Astrocyte (in vitro differentiated cells and primary cell): ENCODE measurements at regions not wholly inside any gene's neighbourhood (a gene's known extent, or its start where the extent isn't known, plus 50 kb on each side); places are given as distances from the start of the nearest gene placed in this dataset.

Experiments used
- DNase-seq: peaks from one replicate; pipeline ENCODE4 v3.0.0-alpha.2; 2010; ENCODE audit warnings: low read depth
- FAIRE-seq: peaks from 2 replicates; lab custom pipeline; 2011; peaks lifted over from hg19 to GRCh38; lab: Jason Lieb, UNC
- H2AFZ ChIP-seq: 2 replicates; pipeline ENCODE4 v1.6.0; 2012; ENCODE audit warnings: low read depth, low read length, inconsistent platforms
- H3K27ac ChIP-seq: 2 replicates; pipeline ENCODE4 v1.5.1; 2011; ENCODE audit warnings: low read depth, low read length, inconsistent platforms
- H3K27me3 ChIP-seq: 2 replicates; pipeline ENCODE4 v1.6.0; 2011; ENCODE audit warnings: low read length, inconsistent platforms; ENCODE audit not compliant: insufficient read depth
- H3K36me3 ChIP-seq: 2 replicates; pipeline ENCODE4 v1.5.1; 2011; ENCODE audit warnings: low read length, inconsistent platforms; ENCODE audit not compliant: insufficient read depth
- H3K4me1 ChIP-seq: 2 replicates; pipeline ENCODE4 v1.5.1; 2011; ENCODE audit warnings: low read length, inconsistent platforms; ENCODE audit not compliant: insufficient read depth
- H3K4me2 ChIP-seq: 2 replicates; pipeline ENCODE4 v1.6.0; 2012; ENCODE audit warnings: low read length, inconsistent platforms
- H3K4me3 ChIP-seq: 2 replicates; pipeline ENCODE4 v1.5.1; 2011; ENCODE audit warnings: low read depth, mild to moderate bottlenecking, low read length, inconsistent platforms; ENCODE audit not compliant: insufficient read depth
- H3K79me2 ChIP-seq: 2 replicates; pipeline ENCODE4 v1.6.0; 2012; ENCODE audit warnings: mild to moderate bottlenecking, low read length, inconsistent platforms; ENCODE audit not compliant: insufficient read depth
- H3K9ac ChIP-seq: 2 replicates; pipeline ENCODE4 v1.6.0; 2012; ENCODE audit warnings: mild to moderate bottlenecking, low read length, inconsistent platforms
- H3K9me3 ChIP-seq: 2 replicates; pipeline ENCODE4 v1.5.1; 2012; ENCODE audit warnings: low read depth, mild to moderate bottlenecking, low read length, inconsistent platforms; ENCODE audit not compliant: insufficient read depth
- H4K20me1 ChIP-seq: 2 replicates; pipeline ENCODE4 v1.6.0; 2012; ENCODE audit warnings: low read length, inconsistent platforms; ENCODE audit not compliant: insufficient read depth
- H3K27ac Mint-ChIP-seq: one replicate; pipeline ENCODE4 v1.8.0; 2021; ENCODE audit warnings: mild to moderate bottlenecking, mixed read lengths; ENCODE audit not compliant: unreplicated experiment
- H3K27me3 Mint-ChIP-seq: one replicate; pipeline ENCODE4 v1.8.0; 2021; ENCODE audit warnings: low read depth, mixed read lengths; ENCODE audit not compliant: unreplicated experiment
- H3K36me3 Mint-ChIP-seq: one replicate; pipeline ENCODE4 v1.8.0; 2021; ENCODE audit warnings: low read depth, mixed read lengths; ENCODE audit not compliant: unreplicated experiment
- H3K4me1 Mint-ChIP-seq: one replicate; pipeline ENCODE4 v1.8.0; 2021; ENCODE audit warnings: low read depth, mixed read lengths; ENCODE audit not compliant: unreplicated experiment
- H3K4me3 Mint-ChIP-seq: one replicate; pipeline ENCODE4 v1.8.0; 2021; ENCODE audit warnings: mild to moderate bottlenecking, moderate library complexity, mixed read lengths; ENCODE audit not compliant: unreplicated experiment
- H3K9me3 Mint-ChIP-seq: one replicate; pipeline ENCODE4 v1.8.0; 2021; ENCODE audit warnings: mild to moderate bottlenecking, mixed read lengths; ENCODE audit not compliant: unreplicated experiment
- EZH2 ChIP-seq: IDR thresholded peaks from 2 replicates; pipeline ENCODE4 v1.6.1; 2012; ENCODE audit warnings: mild to moderate bottlenecking, low read length, inconsistent platforms; ENCODE audit not compliant: insufficient read depth
- TF ChIP-seq, protein P1 (sequence below): IDR thresholded peaks from 2 replicates; pipeline ENCODE4 v1.5.1; 2011; ENCODE audit warnings: low read depth, mild to moderate bottlenecking, inconsistent platforms, low read length, moderate library complexity; ENCODE audit not compliant: insufficient read depth

DNA sequence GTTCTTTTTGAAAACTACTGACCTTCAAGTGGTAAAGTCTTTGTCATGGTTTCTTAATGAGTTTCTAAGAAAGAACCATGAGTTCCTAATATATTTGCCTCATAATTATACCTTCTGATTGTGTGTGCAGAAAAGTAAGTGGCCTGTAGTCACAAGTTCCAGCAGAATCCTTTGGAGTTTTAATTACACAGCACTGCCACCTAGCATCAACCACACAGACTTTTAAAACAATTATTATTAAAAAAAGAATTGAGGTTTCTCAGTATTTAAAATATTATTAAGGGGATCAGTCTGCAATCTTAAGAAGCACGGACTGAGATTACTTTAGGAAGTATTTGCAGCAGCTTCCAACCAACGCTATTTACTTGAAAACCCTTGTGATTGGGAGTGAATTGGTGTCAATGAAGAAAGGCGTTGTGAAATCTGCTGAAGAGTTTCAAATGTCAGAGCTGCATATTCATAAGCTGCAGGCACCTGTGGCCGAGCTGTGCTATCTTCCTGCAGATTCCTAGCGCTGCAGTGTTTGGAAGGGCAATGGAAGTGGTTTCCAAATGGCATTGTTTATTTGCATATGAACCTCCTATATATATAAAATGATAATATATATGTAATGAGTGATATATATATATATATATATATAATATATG, 1074.2 kb upstream of the WWC1 start:
- H3K79me2 ChIP-seq: no peaks in the 10 kb centered on the region
- H3K27me3 ChIP-seq: no peaks in the 10 kb centered on the region
- H3K27ac Mint-ChIP-seq: no peak overlapping the region
- H2AFZ ChIP-seq: no peak overlapping the region
- FAIRE-seq (no peak), DNase-seq (no peak)
- no peaks in the 10 kb centered on the region for H3K4me1 Mint-ChIP-seq
- H3K9ac ChIP-seq: no peak overlapping the region
- no peaks in the 10 kb centered on the region for H3K36me3 Mint-ChIP-seq
- H3K9me3 ChIP-seq: no peaks in the 10 kb centered on the region
- H3K27ac ChIP-seq: no peak overlapping the region
- no peaks in the 10 kb centered on the region for H3K27me3 Mint-ChIP-seq
- no peaks in the 10 kb centered on the region for H3K4me1 ChIP-seq
- no peaks in the 10 kb centered on the region for H3K9me3 Mint-ChIP-seq
- no peaks in the 10 kb centered on the region for H4K20me1 ChIP-seq
- H3K36me3 ChIP-seq: no peaks in the 10 kb centered on the region
- H3K4me3 Mint-ChIP-seq: no peak overlapping the region
- TF ChIP-seq EZH2: no peak
- TF ChIP-seq, protein P1, sequence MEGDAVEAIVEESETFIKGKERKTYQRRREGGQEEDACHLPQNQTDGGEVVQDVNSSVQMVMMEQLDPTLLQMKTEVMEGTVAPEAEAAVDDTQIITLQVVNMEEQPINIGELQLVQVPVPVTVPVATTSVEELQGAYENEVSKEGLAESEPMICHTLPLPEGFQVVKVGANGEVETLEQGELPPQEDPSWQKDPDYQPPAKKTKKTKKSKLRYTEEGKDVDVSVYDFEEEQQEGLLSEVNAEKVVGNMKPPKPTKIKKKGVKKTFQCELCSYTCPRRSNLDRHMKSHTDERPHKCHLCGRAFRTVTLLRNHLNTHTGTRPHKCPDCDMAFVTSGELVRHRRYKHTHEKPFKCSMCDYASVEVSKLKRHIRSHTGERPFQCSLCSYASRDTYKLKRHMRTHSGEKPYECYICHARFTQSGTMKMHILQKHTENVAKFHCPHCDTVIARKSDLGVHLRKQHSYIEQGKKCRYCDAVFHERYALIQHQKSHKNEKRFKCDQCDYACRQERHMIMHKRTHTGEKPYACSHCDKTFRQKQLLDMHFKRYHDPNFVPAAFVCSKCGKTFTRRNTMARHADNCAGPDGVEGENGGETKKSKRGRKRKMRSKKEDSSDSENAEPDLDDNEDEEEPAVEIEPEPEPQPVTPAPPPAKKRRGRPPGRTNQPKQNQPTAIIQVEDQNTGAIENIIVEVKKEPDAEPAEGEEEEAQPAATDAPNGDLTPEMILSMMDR: no peak
- H3K4me2 ChIP-seq: no peak overlapping the region
- no peak overlapping the region for H3K4me3 ChIP-seq

DNA sequence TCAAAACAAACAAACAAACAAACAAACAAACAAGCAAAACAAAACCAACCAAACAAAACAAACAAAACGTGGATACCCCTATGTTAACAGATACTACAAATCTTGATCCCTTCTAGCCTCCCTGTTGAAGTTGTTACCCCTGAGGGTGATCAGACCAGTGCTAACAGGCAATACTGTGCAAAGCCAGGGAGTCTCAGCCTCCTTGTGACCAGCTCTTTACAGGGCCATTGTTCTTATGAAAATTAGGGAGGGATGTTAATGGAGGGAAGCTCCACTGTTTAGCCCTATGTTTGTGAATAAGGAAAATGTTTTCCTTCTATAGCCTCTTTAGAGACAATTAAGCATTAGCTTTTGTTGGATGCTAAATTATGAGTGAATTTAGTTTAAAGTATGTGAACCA, 1072.1 kb upstream of the WWC1 start:
- H3K9ac ChIP-seq: no peak overlapping the region
- no peak for TF ChIP-seq EZH2
- TF ChIP-seq, protein P1: no peak
- Mint-ChIP-seq H3K9me3 (no peaks in the 10 kb centered on the region), H3K27me3 (no peaks in the 10 kb centered on the region), H3K27ac (no peak overlapping the region), H3K4me3 (no peak overlapping the region), H3K4me1 (no peaks in the 10 kb centered on the region), H3K36me3 (no peaks in the 10 kb centered on the region)
- no peak for DNase-seq
- H3K4me2 ChIP-seq: no peak overlapping the region
- H3K27me3 ChIP-seq: no peaks in the 10 kb centered on the region
- FAIRE-seq: peak; percentile 20
- no peaks in the 10 kb centered on the region for H3K79me2 ChIP-seq
- H3K4me1 ChIP-seq: no peaks in the 10 kb centered on the region
- H3K9me3 ChIP-seq: no peaks in the 10 kb centered on the region
- H3K27ac ChIP-seq: no peak overlapping the region
- no peaks in the 10 kb centered on the region for H3K36me3 ChIP-seq
- no peaks in the 10 kb centered on the region for H4K20me1 ChIP-seq
- H2AFZ ChIP-seq: no peak overlapping the region
- H3K4me3 ChIP-seq: no peak overlapping the region

DNA sequence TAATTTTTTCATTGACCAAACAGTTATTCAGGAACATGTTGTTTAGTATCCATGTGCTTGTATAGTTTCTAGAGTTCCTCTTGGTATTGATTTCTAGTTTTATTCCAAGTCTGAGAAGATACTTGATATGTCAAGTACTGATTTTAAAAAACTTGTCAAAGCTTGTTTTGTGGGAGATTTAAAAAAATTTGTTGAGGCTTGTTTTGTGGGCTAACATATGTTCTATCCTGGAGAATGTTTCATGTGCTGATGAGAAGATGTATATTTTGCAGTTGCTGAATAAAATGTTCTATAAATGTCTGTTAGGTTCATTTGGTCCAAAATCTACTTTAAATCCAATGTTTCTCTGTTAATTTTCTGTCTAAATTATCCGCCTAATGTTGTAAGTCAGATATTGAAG, 1065.1 kb upstream of the WWC1 start:
- no peak for TF ChIP-seq EZH2
- TF ChIP-seq, protein P1: no peak
- H3K4me1 Mint-ChIP-seq: no peaks in the 10 kb centered on the region
- no peaks in the 10 kb centered on the region for H3K27me3 ChIP-seq

More for the DNA sequence above, 1065.1 kb upstream of the WWC1 start:
- Histone ChIP-seq H2AFZ (no peak overlapping the region), H3K9ac (no peak overlapping the region), H4K20me1 (no peaks in the 10 kb centered on the region), H3K4me3 (no peak overlapping the region), H3K79me2 (no peaks in the 10 kb centered on the region), H3K36me3 (no peaks in the 10 kb centered on the region), H3K9me3 (no peaks in the 10 kb centered on the region), H3K27ac (no peak overlapping the region), H3K4me2 (no peak overlapping the region), H3K4me1 (no peaks in the 10 kb centered on the region)
- Mint-ChIP-seq H3K9me3 (peaks cover 26% of the 10 kb centered on the region), H3K4me3 (no peak overlapping the region), H3K27me3 (no peaks in the 10 kb centered on the region), H3K27ac (no peak overlapping the region), H3K36me3 (peaks cover 2% of the 10 kb centered on the region)
- DNase-seq (no peak), FAIRE-seq (no peak)
